A549 (cell line): ENCODE measurements at regions not wholly inside any gene's neighbourhood (a gene's known extent, or its start where the extent isn't known, plus 50 kb on each side); places are given as distances from the start of the nearest gene placed in this dataset.

Experiments
- CHD2 ChIP-seq: fragments of 150-350 bp; IDR thresholded peaks from 2 replicates; pipeline ENCODE4 v1.6.1; 2014; ENCODE audit warnings: low read length; ENCODE audit not compliant: partially characterized antibody
- EP300 ChIP-seq, 2 experiments: fragments of >200 bp; sonication (Bioruptor Twin); formaldehyde crosslinking; IDR thresholded peaks; 2 replicates in 1 of 2; 3 replicates in 1 of 2; pipeline ENCODE4 v1.6.1; 2016 to 2017
- HDAC2 ChIP-seq: fragments of 200-600 bp; sonication (generic); IDR thresholded peaks from 2 replicates; pipeline ENCODE4 v1.6.1; 2016
- HEYL ChIP-seq: fragments of 250-450 bp; sonication (Bioruptor Pico); IDR thresholded peaks from 2 replicates; pipeline ENCODE4 v1.8.0; 2021; ENCODE audit warnings: mild to moderate bottlenecking, moderate library complexity
- KDM5A ChIP-seq: fragments of 200-600 bp; sonication (generic); IDR thresholded peaks from 2 replicates; pipeline ENCODE4 v1.6.1; 2016; ENCODE audit warnings: antibody characterized with exemption, mild to moderate bottlenecking
- POLR2A ChIP-seq: IDR thresholded peaks from 2 replicates; pipeline ENCODE4 v1.6.1; 2012; ENCODE audit warnings: mild to moderate bottlenecking, low read length
- SMC3 ChIP-seq: fragments of >200 bp; sonication (Bioruptor Twin); formaldehyde crosslinking; IDR thresholded peaks from 3 replicates; pipeline ENCODE4 v1.6.1; 2018; ENCODE audit warnings: inconsistent platforms
- TF ChIP-seq, protein P1 (sequence below): fragments of >200 bp; sonication (Bioruptor Twin); formaldehyde crosslinking; IDR thresholded peaks from 3 replicates; pipeline ENCODE4 v1.5.1; 2016

DNA sequence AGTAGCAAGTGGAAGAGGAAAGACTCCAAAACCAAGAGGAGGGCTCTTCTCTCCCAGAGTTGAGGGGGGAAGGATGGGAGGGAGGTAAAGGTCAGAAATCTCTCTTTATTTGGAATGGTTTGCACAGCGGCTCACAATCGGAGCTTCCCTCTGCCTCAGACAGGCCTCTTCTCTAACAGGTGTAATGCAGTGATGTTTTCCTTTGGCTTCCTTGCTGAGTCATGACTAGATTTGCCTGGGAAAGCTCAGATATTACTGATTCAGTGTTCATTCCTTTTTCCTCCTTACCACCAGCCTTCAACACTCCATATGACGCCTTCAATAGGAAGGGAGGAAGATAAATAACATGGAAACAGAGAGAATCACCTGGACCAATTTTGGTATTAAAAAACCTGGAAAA lies 136.6 kb downstream of the RNF152 start:
- no peak for TF ChIP-seq HEYL (CRISPR knock-in tag)
- TF ChIP-seq, protein P1, sequence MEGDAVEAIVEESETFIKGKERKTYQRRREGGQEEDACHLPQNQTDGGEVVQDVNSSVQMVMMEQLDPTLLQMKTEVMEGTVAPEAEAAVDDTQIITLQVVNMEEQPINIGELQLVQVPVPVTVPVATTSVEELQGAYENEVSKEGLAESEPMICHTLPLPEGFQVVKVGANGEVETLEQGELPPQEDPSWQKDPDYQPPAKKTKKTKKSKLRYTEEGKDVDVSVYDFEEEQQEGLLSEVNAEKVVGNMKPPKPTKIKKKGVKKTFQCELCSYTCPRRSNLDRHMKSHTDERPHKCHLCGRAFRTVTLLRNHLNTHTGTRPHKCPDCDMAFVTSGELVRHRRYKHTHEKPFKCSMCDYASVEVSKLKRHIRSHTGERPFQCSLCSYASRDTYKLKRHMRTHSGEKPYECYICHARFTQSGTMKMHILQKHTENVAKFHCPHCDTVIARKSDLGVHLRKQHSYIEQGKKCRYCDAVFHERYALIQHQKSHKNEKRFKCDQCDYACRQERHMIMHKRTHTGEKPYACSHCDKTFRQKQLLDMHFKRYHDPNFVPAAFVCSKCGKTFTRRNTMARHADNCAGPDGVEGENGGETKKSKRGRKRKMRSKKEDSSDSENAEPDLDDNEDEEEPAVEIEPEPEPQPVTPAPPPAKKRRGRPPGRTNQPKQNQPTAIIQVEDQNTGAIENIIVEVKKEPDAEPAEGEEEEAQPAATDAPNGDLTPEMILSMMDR = no peak
- TF ChIP-seq EP300 (IDR thresholded peaks at IDR 0.05) = no peak
- no peak for TF ChIP-seq POLR2A
- no peak for TF ChIP-seq HDAC2
- TF ChIP-seq KDM5A = no peak
- TF ChIP-seq SMC3 = no peak
- no peak for TF ChIP-seq CHD2
